Prostate gland (tissue), 2 donors: ENCODE measurements at regions not wholly inside any gene's neighbourhood (a gene's known extent, or its start where the extent isn't known, plus 50 kb on each side); places are given as distances from the start of the nearest gene placed in this dataset.

Experiments
- DNase-seq: peaks from one replicate; pipeline ENCODE4 v3.0.0-alpha.2; 2019; ENCODE audit warnings: low spot score
- H3K27ac ChIP-seq, 2 donors: fragments of 200-600 bp; sonication (generic); 2 replicates each; pipeline ENCODE4 v1.5.1; 2017 to 2019
- H3K27me3 ChIP-seq: fragments of 200-600 bp; sonication (generic); replicated peaks from 2 replicates; pipeline ENCODE4 v1.5.1; 2019; ENCODE audit not compliant: insufficient read depth
- H3K36me3 ChIP-seq, 2 donors: fragments of 200-600 bp; sonication (generic); 1 replicate in 1 of 2; 2 replicates in 1 of 2; pipeline versions ENCODE4 v1.5.1 to v1.8.1; 2017 to 2019
- H3K4me1 ChIP-seq: fragments of 200-600 bp; sonication (generic); replicated peaks from 2 replicates; pipeline ENCODE4 v1.5.1; 2019
- H3K4me3 ChIP-seq, 2 donors: fragments of 200-600 bp; sonication (generic); 2 replicates each; pipeline ENCODE4 v1.5.1; 2017 to 2019
- H3K9me3 ChIP-seq: fragments of 200-600 bp; sonication (generic); 2 replicates; pipeline ENCODE4 v1.5.1; 2017
- CTCF ChIP-seq, 4 experiments: fragments of 200-600 bp in 2 of 4; fragments of 450-650 bp in 2 of 4; sonication (generic) in 2 of 4; IDR thresholded peaks; 1 replicate in 3 of 4; 2 replicates in 1 of 4; pipeline ENCODE4 v1.5.1; 2016 to 2019; ENCODE audit warnings: antibody characterized with exemption in 4 of 4, mild to moderate bottlenecking in 2 of 4, moderate library complexity in 2 of 4
- POLR2A ChIP-seq: fragments of 450-650 bp; IDR thresholded peaks from one replicate; pipeline ENCODE4 v1.6.1; 2016; ENCODE audit warnings: antibody characterized with exemption, mild to moderate bottlenecking
- POLR2AphosphoS5 ChIP-seq: sonication (generic); formaldehyde crosslinking; IDR thresholded peaks from one replicate; pipeline ENCODE4 v1.6.1; 2017; ENCODE audit warnings: antibody characterized with exemption
- WGBS: methylation state at CpG from one replicate; pipeline ENCODE4 v1.1.5; 2018; 5-methylcytosine and 5-hydroxymethylcytosine counted together
- intact Hi-C: fragments of 100-400 bp; cut with DNase I; formaldehyde crosslinking; loops from one replicate; pipeline ENCODE4 v1.14.2; 2022

- H3K4me3 ChIP-seq: no peak overlapping the region
- no peaks in the 10 kb centered on the region for H3K27me3 ChIP-seq
- 74% methylated on average over 5 of the region's 5 CpGs for WGBS
- H3K4me1 ChIP-seq: no peaks in the 10 kb centered on the region
- no peak for DNase-seq
- H3K27ac ChIP-seq: no peak overlapping the region
- TF ChIP-seq POLR2A (no peak), POLR2AphosphoS5 (no peak), CTCF (IDR thresholded peaks at IDR 0.05) (no peak)
- intact Hi-C loops: no loop called here
- no peaks in the 10 kb centered on the region for H3K9me3 ChIP-seq
- no peaks in the 10 kb centered on the region for H3K36me3 ChIP-seq
These were observed 1086.1 kb upstream of the CNTN5 start for GRCh38 chr11:97934572-97935208.

GRCh38 chr11:97937501-97937900 is 1083.2 kb upstream of the CNTN5 start:
- no peaks in the 10 kb centered on the region for H3K4me1 ChIP-seq
- H3K4me3 ChIP-seq: no peak overlapping the region
- DNase-seq: no peak
- H3K36me3 ChIP-seq: no peaks in the 10 kb centered on the region
- intact Hi-C loops: no loop called here
- TF ChIP-seq CTCF (IDR thresholded peaks at IDR 0.05) (no peak), POLR2AphosphoS5 (no peak), POLR2A (no peak)
- no peaks in the 10 kb centered on the region for H3K9me3 ChIP-seq
- no peak overlapping the region for H3K27ac ChIP-seq
- 73% methylated on average over 3 of the region's 3 CpGs for WGBS
- H3K27me3 ChIP-seq: no peaks in the 10 kb centered on the region

GRCh38 chr11:97938789-97939188 is 1082.0 kb upstream of the CNTN5 start:
- Histone ChIP-seq H3K4me1 (no peaks in the 10 kb centered on the region), H3K27me3 (no peaks in the 10 kb centered on the region), H3K4me3 (no peak overlapping the region), H3K27ac (no peak overlapping the region), H3K36me3 (no peaks in the 10 kb centered on the region), H3K9me3 (no peaks in the 10 kb centered on the region)
- 71% methylated on average over 2 of the region's 2 CpGs for WGBS
- TF ChIP-seq CTCF (IDR thresholded peaks at IDR 0.05): no peak
- TF ChIP-seq POLR2AphosphoS5: no peak
- no peak for TF ChIP-seq POLR2A
- no peak for DNase-seq
- intact Hi-C loops: no loop called here

GRCh38 chr11:97943493-97943892 is 1077.3 kb upstream of the CNTN5 start:
- intact Hi-C loops: no loop called here
- Histone ChIP-seq H3K27ac (no peak overlapping the region), H3K9me3 (no peaks in the 10 kb centered on the region), H3K27me3 (no peaks in the 10 kb centered on the region), H3K4me3 (no peak overlapping the region), H3K36me3 (no peaks in the 10 kb centered on the region), H3K4me1 (no peaks in the 10 kb centered on the region)
- DNase-seq: no peak
- whole genome bisulfite sequencing: 71% methylated on average over 2 of the region's 2 CpGs
- TF ChIP-seq CTCF (IDR thresholded peaks at IDR 0.05) (no peak), POLR2AphosphoS5 (no peak), POLR2A (no peak)

- Histone ChIP-seq H3K36me3 (no peaks in the 10 kb centered on the region), H3K4me3 (no peak overlapping the region), H3K27ac (no peak overlapping the region), H3K4me1 (no peaks in the 10 kb centered on the region), H3K27me3 (no peaks in the 10 kb centered on the region), H3K9me3 (no peaks in the 10 kb centered on the region)
- no peak for DNase-seq
- intact Hi-C loops: no loop called here
- TF ChIP-seq POLR2AphosphoS5 (no peak), CTCF (IDR thresholded peaks at IDR 0.05) (no peak), POLR2A (no peak)
- WGBS: 97% methylated on average over 1 of the region's 1 CpG
These were observed 1072.0 kb upstream of the CNTN5 start for GRCh38 chr11:97948793-97949192.
